B cell (primary cell): ENCODE measurements at regions not wholly inside any gene's neighbourhood (a gene's known extent, or its start where the extent isn't known, plus 50 kb on each side); places are given as distances from the start of the nearest gene placed in this dataset.

Experiments
- CTCF ChIP-seq: fragments of 200-600 bp; IDR thresholded peaks from one replicate; pipeline ENCODE4 v1.8.0; 2022; ENCODE audit warnings: antibody characterized with exemption, mild to moderate bottlenecking
- EZH2 ChIP-seq: IDR thresholded peaks from 2 replicates; pipeline ENCODE4 v1.6.1; 2012; ENCODE audit warnings: borderline replicate concordance, low read depth, mild to moderate bottlenecking, moderate library complexity, low read length; ENCODE audit not compliant: insufficient read depth, poor library complexity, severe bottlenecking

GRCh38 chr3:30145281-30145680 lies 461.1 kb upstream of the TGFBR2 start:
- TF ChIP-seq CTCF (no peak), EZH2 (no peak)
